VCaP (cell line): ENCODE measurements at regions not wholly inside any gene's neighbourhood (a gene's known extent, or its start where the extent isn't known, plus 50 kb on each side); places are given as distances from the start of the nearest gene placed in this dataset.

Experiments
- H3K27ac ChIP-seq: fragments of 450-650 bp; 2 replicates; pipeline ENCODE4 v1.5.1; 2017
- CTCF ChIP-seq: fragments of 450-650 bp; conservative IDR thresholded peaks from 2 replicates; pipeline ENCODE4 v1.5.1; 2017; ENCODE audit warnings: mild to moderate bottlenecking, moderate library complexity

- no peak overlapping the region for H3K27ac ChIP-seq
- no peak for TF ChIP-seq CTCF
Measured at GRCh38 chr2:146762786-146763185, 1082.0 kb upstream of the ACVR2A start.

- H3K27ac ChIP-seq, result no peak overlapping the region
Measured at GRCh38 chr2:146754606-146755005, 1090.2 kb upstream of the ACVR2A start.

GRCh38 chr2:146748046-146748445 lies 1096.8 kb upstream of the ACVR2A start:
- H3K27ac ChIP-seq, result no peak overlapping the region
- TF ChIP-seq CTCF, result no peak

More at GRCh38 chr2:146754606-146755005, 1090.2 kb upstream of the ACVR2A start:
- no peak for TF ChIP-seq CTCF

GRCh38 chr2:146741260-146741659 lies 1103.6 kb upstream of the ACVR2A start:
- TF ChIP-seq CTCF, result no peak

GRCh38 chr2:146734821-146735190 lies 1110.0 kb upstream of the ACVR2A start:
- H3K27ac ChIP-seq, result no peak overlapping the region
- TF ChIP-seq CTCF, result no peak

More at GRCh38 chr2:146741260-146741659, 1103.6 kb upstream of the ACVR2A start:
- no peak overlapping the region for H3K27ac ChIP-seq

GRCh38 chr2:146734042-146734820 lies 1110.6 kb upstream of the ACVR2A start:
- peak; percentile 64 for TF ChIP-seq CTCF
- H3K27ac ChIP-seq, result no peak overlapping the region

- no peak for TF ChIP-seq CTCF
- H3K27ac ChIP-seq, result no peak overlapping the region
Measured at GRCh38 chr2:146730882-146731281, 1113.9 kb upstream of the ACVR2A start.
